Uterus (tissue), 3 donors: ENCODE measurements at regions not wholly inside any gene's neighbourhood (a gene's known extent, or its start where the extent isn't known, plus 50 kb on each side); places are given as distances from the start of the nearest gene placed in this dataset.

Experiments used
- DNase-seq, 2 donors: peaks; one replicate each; pipeline ENCODE4 v3.0.0-alpha.2; 2019 to 2020
- H3K27ac ChIP-seq, 2 donors: fragments of 200-600 bp; sonication (generic); 1 replicate in 1 of 2; 2 replicates in 1 of 2; pipeline ENCODE4 v1.5.1; 2016 to 2018
- H3K27me3 ChIP-seq, 2 donors: fragments of 200-600 bp; sonication (generic); one replicate each; pipeline ENCODE4 v1.5.1; 2018 to 2019; ENCODE audit warnings: control low read depth in 1 of 2
- H3K36me3 ChIP-seq, 2 donors: fragments of 200-600 bp; sonication (generic); one replicate each; pipeline ENCODE4 v1.5.1; 2019; ENCODE audit warnings: control low read depth in 1 of 2
- H3K4me1 ChIP-seq, 2 donors: fragments of 200-600 bp; sonication (generic); one replicate each; pipeline ENCODE4 v1.5.1; 2018 to 2019; ENCODE audit warnings: control low read depth in 1 of 2
- H3K4me3 ChIP-seq, 2 donors: fragments of 200-600 bp; sonication (generic); 1 replicate in 1 of 2; 2 replicates in 1 of 2; pipeline ENCODE4 v1.5.1; 2018 to 2019; ENCODE audit warnings: mild to moderate bottlenecking in 1 of 2
- H3K9me3 ChIP-seq, 2 donors: fragments of 200-600 bp; sonication (generic); one replicate each; pipeline ENCODE4 v1.5.1; 2019; ENCODE audit warnings: control low read depth in 1 of 2
- POLR2A ChIP-seq, 2 donors: fragments of 450-650 bp; IDR thresholded peaks; one replicate each; pipeline ENCODE4 v1.6.1; 2016; ENCODE audit warnings: antibody characterized with exemption in 2 of 2, mild to moderate bottlenecking in 1 of 2, moderate library complexity in 1 of 2
- intact Hi-C: fragments of 100-400 bp; cut with DNase I; formaldehyde crosslinking; loops from one replicate; pipeline ENCODE4 v1.15.1; 2023; ENCODE audit warnings: low total_unique reads
- TF ChIP-seq, protein P1 (sequence below), 4 experiments: fragments of 200-600 bp in 2 of 4; fragments of 450-650 bp in 2 of 4; sonication (generic) in 2 of 4; IDR thresholded peaks; one replicate each; pipeline ENCODE4 v1.5.1; 2016 to 2019; ENCODE audit warnings: antibody characterized with exemption in 4 of 4, mild to moderate bottlenecking in 2 of 4, moderate library complexity in 1 of 4
- donor health status: DM: yes; HTN: yes; CAD: no.

DNA sequence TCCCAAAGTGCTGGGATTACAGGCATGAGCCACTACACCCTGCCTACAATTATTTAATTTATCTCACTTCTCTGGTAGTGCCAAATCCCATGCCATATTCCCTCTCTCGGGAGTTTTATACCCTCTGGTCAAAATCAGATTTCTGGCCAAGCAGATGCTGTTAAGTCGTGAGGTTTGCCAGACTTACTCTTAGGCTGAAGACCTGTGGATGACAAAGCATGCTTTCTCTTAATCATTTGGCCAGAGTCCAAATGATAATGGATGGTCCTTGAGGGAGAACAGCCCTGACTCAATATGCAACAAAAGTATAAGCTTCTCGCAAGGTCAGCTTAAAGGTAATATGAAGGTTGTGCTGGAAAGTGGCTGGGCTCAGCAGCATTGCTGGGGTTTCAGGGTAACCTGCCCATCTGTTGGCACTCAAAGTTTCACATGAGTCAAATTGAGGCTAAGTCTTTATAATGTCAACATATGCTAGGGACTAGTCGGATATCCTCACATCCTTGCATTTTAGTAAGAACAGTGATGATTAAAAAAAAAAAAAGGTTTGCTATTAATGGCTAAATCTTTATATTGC, 280.1 kb downstream of the KIF4B start:
- Histone ChIP-seq H3K36me3 (no peaks in the 10 kb centered on the region), H3K4me3 (no peak overlapping the region), H3K9me3 (no peaks in the 10 kb centered on the region), H3K27ac (no peak overlapping the region), H3K4me1 (no peaks in the 10 kb centered on the region), H3K27me3 (no peaks in the 10 kb centered on the region)
- intact Hi-C loops: no loop called here
- no peak for DNase-seq
- TF ChIP-seq POLR2A (IDR thresholded peaks at IDR 0.05): no peak
- TF ChIP-seq, protein P1, sequence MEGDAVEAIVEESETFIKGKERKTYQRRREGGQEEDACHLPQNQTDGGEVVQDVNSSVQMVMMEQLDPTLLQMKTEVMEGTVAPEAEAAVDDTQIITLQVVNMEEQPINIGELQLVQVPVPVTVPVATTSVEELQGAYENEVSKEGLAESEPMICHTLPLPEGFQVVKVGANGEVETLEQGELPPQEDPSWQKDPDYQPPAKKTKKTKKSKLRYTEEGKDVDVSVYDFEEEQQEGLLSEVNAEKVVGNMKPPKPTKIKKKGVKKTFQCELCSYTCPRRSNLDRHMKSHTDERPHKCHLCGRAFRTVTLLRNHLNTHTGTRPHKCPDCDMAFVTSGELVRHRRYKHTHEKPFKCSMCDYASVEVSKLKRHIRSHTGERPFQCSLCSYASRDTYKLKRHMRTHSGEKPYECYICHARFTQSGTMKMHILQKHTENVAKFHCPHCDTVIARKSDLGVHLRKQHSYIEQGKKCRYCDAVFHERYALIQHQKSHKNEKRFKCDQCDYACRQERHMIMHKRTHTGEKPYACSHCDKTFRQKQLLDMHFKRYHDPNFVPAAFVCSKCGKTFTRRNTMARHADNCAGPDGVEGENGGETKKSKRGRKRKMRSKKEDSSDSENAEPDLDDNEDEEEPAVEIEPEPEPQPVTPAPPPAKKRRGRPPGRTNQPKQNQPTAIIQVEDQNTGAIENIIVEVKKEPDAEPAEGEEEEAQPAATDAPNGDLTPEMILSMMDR (IDR thresholded peaks at IDR 0.05): no peak

DNA sequence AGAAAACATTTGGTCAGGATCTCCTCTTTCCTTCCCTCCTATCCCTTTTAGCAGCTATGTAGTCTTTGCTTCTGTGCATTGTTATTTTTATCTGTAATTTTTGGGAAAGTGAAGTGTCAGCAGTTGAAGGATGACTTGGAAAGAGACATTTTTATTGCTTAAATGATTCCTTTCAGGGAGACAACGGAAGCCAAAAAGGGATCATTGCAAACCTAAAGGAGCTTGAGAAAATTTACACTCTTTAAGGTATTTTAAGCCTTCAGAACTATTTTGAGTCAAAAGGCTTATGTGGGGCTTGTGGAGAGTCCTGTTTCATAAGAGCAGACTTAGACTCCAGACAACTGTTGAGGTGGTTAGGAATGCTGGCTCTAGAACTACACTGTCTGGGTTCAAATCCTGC, 281.6 kb downstream of the KIF4B start:
- DNase-seq: no peak

DNA sequence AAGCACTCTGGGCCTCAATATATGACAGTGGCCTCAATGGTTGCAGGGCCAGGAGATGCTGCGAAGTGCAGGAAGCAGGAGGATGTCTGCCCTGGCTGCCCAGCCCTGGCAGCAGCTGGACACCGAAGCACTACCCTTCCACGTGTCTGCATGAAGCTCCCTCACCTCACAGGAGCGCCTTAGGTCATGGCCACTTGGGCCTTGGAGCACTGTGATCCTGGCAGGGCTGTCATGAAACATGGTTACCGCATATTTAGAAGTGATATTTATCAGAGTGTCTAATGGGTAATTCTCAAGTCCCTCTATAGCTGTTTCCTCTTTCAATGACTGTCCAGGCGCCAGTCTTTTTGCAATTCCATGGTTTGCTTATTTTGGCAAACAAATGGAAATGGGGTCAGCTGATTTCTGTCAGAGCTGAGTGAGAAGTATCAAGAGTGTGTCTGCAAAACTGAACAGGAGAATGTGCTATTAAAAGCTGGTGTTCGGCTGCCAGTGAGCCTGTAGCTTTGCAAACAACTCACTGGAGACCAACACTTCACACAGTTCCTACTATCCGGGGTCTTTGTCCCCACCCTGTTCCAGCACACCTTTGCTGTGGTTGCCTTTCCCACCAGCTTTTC, 285.9 kb downstream of the KIF4B start:
- TF ChIP-seq, protein P1 (IDR thresholded peaks at IDR 0.05): no peak
- no peak for TF ChIP-seq POLR2A (IDR thresholded peaks at IDR 0.05)
- H3K27ac ChIP-seq: no peak overlapping the region

More for the DNA sequence above, 281.6 kb downstream of the KIF4B start:
- Histone ChIP-seq H3K27me3 (no peaks in the 10 kb centered on the region), H3K9me3 (no peaks in the 10 kb centered on the region), H3K36me3 (no peaks in the 10 kb centered on the region), H3K4me3 (no peak overlapping the region), H3K27ac (no peak overlapping the region), H3K4me1 (no peaks in the 10 kb centered on the region)
- intact Hi-C loops: no loop called here
- TF ChIP-seq POLR2A (IDR thresholded peaks at IDR 0.05): no peak
- TF ChIP-seq, protein P1 (IDR thresholded peaks at IDR 0.05): no peak

DNA sequence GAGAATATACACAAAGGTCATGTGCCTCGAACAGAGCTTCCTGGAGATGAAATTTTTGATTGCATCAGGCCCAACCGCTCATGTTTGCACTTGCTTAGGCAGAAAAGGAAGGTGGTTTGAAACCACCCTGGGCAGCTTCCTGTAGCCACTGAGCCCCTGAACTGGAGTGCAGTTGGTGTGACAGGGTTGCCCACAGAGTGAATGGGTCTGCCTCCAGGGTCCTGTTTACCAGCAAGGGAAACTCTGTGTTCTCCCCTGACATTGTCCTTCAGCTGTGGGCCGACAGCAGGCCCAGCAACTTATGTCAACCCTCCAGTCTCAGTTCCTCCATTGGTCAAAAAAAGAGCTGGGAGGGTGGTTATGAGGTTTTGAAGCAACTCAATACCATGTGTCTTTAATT, 289.6 kb downstream of the KIF4B start:
- DNase-seq: no peak
- no peaks in the 10 kb centered on the region for H3K4me1 ChIP-seq
- no peaks in the 10 kb centered on the region for H3K27me3 ChIP-seq
- H3K4me3 ChIP-seq: no peak overlapping the region
- TF ChIP-seq, protein P1 (IDR thresholded peaks at IDR 0.05): no peak
- no peak for TF ChIP-seq POLR2A (IDR thresholded peaks at IDR 0.05)
- no peak overlapping the region for H3K27ac ChIP-seq
- no peaks in the 10 kb centered on the region for H3K36me3 ChIP-seq
- no peaks in the 10 kb centered on the region for H3K9me3 ChIP-seq
- intact Hi-C loops: no loop called here

More for the DNA sequence above, 285.9 kb downstream of the KIF4B start:
- Histone ChIP-seq H3K4me1 (no peaks in the 10 kb centered on the region), H3K9me3 (no peaks in the 10 kb centered on the region), H3K4me3 (no peak overlapping the region), H3K36me3 (no peaks in the 10 kb centered on the region), H3K27me3 (no peaks in the 10 kb centered on the region)
- intact Hi-C loops: no loop called here
- no peak for DNase-seq

DNA sequence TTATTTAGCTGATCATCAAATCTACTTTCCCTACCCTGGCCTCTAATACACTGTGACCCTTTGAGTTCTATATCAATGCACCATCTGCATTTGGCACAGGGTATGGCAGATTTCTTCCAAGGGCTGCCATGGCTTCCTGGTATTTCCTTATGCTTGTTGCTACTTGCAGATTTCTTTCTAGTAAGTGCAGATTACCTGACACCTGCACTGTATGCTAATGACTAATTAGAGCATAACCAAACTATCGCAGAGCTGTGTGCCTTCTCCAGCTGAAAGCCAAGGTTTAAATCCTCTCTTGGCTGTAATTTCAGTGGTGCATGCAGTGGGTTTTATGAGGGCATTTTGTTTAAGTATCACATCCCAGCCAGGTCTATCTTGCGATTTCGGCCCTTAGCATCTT, 293.7 kb downstream of the KIF4B start:
- Histone ChIP-seq H3K4me1 (no peaks in the 10 kb centered on the region), H3K9me3 (no peaks in the 10 kb centered on the region), H3K4me3 (no peak overlapping the region), H3K36me3 (no peaks in the 10 kb centered on the region), H3K27ac (no peak overlapping the region), H3K27me3 (no peaks in the 10 kb centered on the region)
- DNase-seq: no peak
- intact Hi-C loops: no loop called here
- no peak for TF ChIP-seq POLR2A (IDR thresholded peaks at IDR 0.05)
- TF ChIP-seq, protein P1 (IDR thresholded peaks at IDR 0.05): no peak
